HG03342 (cell line): ENCODE measurements at regions not wholly inside any gene's neighbourhood (a gene's known extent, or its start where the extent isn't known, plus 50 kb on each side); places are given as distances from the start of the nearest gene placed in this dataset.

Source experiments
- ATAC-seq: cut with Tn5 transposase; IDR thresholded peaks from one replicate; pipeline ENCODE4 v1.9.1; 2021; ENCODE audit warnings: mild to moderate bottlenecking, moderate library complexity; ENCODE audit not compliant: unreplicated experiment

DNA sequence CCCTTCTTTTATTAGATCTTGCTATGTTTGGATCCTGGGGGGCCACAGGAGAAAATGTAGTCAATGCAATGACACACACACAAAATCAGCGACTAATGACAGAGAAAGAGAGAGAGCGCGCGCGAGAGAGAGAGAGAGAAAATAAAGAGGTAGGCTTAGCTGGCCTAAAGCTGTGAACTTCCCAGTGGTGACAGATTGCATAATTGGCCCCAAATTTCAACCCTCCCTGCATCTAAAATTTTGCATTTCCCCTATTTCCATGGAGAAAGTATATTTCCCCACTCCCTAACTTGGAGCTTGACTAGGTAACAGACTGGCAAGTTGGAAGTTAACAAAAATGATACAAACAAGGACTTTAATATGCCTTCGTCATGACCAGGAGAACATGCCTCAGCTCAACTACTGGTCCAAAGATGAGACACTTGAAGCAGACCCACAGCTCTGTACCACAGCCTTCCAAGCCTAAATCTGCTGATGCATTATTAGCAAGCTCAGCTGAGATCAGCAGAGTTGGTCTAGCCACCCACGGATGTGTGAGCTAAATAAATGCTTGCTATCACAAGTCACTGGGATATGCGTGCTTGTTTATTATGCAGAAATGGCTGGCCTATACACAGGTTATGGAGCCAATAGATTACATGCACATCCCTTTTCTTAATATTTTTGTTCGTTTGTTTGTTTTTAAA is 118.1 kb upstream of the PRDM1 start:
- no peak for ATAC-seq

- ATAC-seq = no peak
These were observed 119.7 kb upstream of the PRDM1 start for GRCh38 chr6:105966481-105966880.

GRCh38 chr6:105964979-105965760 is 121.0 kb upstream of the PRDM1 start:
- ATAC-seq = no peak

DNA sequence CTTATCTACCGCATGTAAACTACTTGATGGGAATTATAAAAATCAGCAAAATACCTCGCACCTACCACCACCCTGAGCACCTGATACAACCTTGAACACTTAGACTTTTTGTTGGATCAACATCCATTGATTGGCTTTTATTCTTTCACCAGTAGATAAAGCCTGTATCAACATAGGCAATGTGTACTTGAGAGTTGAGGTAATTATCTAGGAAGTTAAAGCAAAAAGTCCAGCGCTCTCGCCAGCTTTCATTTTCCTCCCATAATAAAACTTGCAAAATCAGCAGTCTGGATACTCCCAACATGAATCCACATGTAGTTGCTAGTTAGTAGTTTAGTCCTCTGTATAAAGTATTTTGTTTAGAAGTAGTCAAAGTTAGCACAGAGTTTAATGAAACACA is 132.0 kb upstream of the PRDM1 start:
- ATAC-seq = no peak

GRCh38 chr6:105952772-105953690 is 133.1 kb upstream of the PRDM1 start:
- no peak for ATAC-seq

GRCh38 chr6:105952326-105952725 is 133.8 kb upstream of the PRDM1 start:
- no peak for ATAC-seq

GRCh38 chr6:105951322-105951721 is 134.8 kb upstream of the PRDM1 start:
- ATAC-seq = no peak

- no peak for ATAC-seq
These were observed 136.3 kb upstream of the PRDM1 start for GRCh38 chr6:105949869-105950268.

- ATAC-seq = no peak
These were observed 142.6 kb upstream of the PRDM1 start for GRCh38 chr6:105943514-105943913.

DNA sequence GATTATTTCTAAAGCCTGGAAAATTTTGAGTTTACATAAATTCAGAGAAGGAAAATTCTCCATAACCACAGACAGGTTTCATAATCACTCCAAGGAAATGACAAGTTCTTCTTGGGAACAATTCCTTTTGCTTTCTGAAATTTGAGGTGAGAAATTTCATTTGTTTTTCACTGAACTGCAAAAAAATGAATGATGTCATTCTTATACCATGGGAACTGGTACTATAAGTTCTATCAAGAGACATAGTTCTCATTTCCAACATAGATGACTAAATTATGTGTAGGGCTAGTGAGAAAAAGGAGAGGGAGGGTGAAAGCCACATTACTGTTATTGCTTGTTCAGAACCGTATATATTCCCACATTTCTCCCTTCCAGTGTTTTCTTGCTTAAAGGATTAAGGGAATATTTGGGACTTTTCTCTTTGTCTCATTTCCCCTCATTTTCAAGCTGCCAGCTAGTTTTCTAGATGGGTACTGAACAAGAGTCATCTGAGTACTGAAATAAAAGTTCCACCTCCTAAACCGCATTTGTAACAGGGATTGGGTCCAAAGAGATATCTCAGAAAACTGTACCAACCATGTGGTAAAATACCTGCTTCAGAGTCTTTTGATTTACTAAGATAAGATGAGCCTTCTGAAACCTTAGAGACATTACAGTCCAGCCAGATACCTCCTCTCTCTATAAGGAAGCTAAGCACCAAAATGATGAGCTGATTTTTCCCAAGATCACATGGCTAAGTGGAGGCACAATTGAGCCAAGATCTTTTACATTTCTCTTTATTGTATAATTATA is 144.3 kb upstream of the PRDM1 start:
- no peak for ATAC-seq

GRCh38 chr6:105940990-105941389 is 145.1 kb upstream of the PRDM1 start:
- no peak for ATAC-seq

DNA sequence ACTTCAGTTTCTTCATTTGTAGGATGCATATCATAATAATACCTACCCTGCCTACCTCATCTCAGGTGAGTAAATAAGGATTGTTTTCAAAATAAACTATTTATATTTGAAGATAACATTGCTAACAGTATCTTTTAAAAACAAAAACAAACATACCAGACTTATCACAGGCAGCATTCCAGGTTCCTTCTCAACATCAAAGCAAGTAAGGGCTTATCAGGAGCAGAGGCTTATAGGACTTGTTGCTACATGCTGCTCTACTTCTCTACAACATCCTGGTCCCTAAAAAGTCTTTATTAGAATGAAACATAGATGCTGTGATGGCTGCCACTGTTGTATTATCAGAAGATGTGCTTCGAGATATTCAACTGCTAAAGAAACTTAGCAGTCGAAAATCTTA is 149.2 kb upstream of the PRDM1 start:
- no peak for ATAC-seq

- ATAC-seq = no peak
These were observed 150.7 kb upstream of the PRDM1 start for GRCh38 chr6:105935416-105935815.

DNA sequence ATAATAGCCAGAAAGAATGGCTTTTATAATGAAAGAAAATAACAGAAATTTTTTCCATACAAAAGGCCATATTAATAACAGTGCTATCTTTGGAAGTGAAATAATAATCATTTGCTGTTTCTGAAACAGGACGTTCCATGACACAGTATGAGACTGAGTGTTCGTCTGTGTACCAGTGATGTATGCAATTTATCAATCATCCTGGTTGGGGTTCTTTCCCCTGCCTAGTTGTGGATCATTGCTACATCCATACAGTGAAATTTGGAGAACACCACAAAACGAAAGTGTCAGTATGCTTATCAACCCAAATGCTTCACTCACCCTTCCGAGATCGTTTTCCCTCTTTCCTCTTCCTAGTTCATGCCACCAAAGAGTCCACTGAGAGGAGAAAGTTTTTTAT is 151.4 kb upstream of the PRDM1 start:
- no peak for ATAC-seq

GRCh38 chr6:105932440-105932839 is 153.7 kb upstream of the PRDM1 start:
- no peak for ATAC-seq

GRCh38 chr6:105929626-105930025 is 156.5 kb upstream of the PRDM1 start:
- no peak for ATAC-seq

- no peak for ATAC-seq
These were observed 159.8 kb upstream of the PRDM1 start for GRCh38 chr6:105926318-105926717.

- ATAC-seq = no peak
These were observed 160.4 kb upstream of the PRDM1 start for GRCh38 chr6:105925706-105926105.

- ATAC-seq = no peak
These were observed 164.4 kb upstream of the PRDM1 start for GRCh38 chr6:105921781-105922180.

DNA sequence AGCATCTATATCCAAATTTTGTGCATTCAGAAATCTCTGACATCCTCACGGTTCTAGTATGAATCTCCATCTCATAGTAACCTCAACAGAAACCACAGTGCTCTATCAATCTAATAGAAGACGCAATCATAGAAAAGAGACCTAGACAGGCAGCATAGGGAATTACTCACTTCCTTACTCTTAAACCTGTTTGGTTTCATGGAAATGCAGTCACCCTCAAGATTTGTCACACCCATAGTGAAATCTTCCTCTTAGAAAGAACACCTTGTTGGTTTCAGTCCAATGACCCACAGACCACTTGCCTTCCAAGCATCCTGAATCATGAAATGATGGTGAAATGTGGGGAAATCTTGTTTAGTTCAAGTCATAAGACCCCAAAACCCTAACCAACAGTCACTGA is 166.1 kb upstream of the PRDM1 start:
- ATAC-seq = no peak
